ENCODE measurements at regions not wholly inside any gene's neighbourhood (a gene's known extent, or its start where the extent isn't known, plus 50 kb on each side); places are given as distances from the start of the nearest gene placed in this dataset.

DNA sequence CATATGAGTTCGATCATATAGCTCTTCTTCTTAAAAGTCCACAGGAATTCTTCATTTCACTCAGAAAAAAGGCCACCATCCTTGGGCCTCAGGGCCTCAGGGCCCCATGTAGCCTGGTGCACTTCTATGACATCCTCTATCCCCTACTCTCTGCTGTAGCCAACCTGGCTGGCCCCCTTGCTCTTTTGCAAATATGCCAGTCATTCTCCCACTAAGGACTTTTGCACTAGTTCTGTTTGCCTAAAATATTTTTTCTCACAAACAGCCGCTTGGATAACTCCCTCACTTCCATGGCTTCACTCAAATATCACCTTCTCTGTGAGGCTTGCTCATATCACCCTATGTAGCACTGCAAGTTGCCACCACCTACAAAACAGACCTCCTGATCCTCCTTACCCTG lies 604.7 kb upstream of the JAG1 start:
- TF ChIP-seq, protein P1, sequence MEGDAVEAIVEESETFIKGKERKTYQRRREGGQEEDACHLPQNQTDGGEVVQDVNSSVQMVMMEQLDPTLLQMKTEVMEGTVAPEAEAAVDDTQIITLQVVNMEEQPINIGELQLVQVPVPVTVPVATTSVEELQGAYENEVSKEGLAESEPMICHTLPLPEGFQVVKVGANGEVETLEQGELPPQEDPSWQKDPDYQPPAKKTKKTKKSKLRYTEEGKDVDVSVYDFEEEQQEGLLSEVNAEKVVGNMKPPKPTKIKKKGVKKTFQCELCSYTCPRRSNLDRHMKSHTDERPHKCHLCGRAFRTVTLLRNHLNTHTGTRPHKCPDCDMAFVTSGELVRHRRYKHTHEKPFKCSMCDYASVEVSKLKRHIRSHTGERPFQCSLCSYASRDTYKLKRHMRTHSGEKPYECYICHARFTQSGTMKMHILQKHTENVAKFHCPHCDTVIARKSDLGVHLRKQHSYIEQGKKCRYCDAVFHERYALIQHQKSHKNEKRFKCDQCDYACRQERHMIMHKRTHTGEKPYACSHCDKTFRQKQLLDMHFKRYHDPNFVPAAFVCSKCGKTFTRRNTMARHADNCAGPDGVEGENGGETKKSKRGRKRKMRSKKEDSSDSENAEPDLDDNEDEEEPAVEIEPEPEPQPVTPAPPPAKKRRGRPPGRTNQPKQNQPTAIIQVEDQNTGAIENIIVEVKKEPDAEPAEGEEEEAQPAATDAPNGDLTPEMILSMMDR (conservative IDR thresholded peaks at IDR 0.05; ENCODE audit: low read length) = no peak
- no peak for TF ChIP-seq EZH2phosphoT487 (IDR thresholded peaks at IDR 0.05; ENCODE audit: borderline replicate concordance, low read depth, low read length)
